PC-9 (cell line): ENCODE measurements at regions not wholly inside any gene's neighbourhood (a gene's known extent, or its start where the extent isn't known, plus 50 kb on each side); places are given as distances from the start of the nearest gene placed in this dataset.

Experiments
- EZH2 ChIP-seq: fragments of 200-600 bp; sonication (generic); IDR thresholded peaks from 2 replicates; pipeline ENCODE4 v1.8.0; 2017; ENCODE audit warnings: antibody characterized with exemption, low read depth
- TF ChIP-seq, protein P1 (sequence below): fragments of 200-600 bp; sonication (generic); conservative IDR thresholded peaks from 2 replicates; pipeline ENCODE4 v1.6.1; 2017; ENCODE audit warnings: mixed run types, antibody characterized with exemption, mild to moderate bottlenecking, moderate library complexity

- TF ChIP-seq, protein P1, sequence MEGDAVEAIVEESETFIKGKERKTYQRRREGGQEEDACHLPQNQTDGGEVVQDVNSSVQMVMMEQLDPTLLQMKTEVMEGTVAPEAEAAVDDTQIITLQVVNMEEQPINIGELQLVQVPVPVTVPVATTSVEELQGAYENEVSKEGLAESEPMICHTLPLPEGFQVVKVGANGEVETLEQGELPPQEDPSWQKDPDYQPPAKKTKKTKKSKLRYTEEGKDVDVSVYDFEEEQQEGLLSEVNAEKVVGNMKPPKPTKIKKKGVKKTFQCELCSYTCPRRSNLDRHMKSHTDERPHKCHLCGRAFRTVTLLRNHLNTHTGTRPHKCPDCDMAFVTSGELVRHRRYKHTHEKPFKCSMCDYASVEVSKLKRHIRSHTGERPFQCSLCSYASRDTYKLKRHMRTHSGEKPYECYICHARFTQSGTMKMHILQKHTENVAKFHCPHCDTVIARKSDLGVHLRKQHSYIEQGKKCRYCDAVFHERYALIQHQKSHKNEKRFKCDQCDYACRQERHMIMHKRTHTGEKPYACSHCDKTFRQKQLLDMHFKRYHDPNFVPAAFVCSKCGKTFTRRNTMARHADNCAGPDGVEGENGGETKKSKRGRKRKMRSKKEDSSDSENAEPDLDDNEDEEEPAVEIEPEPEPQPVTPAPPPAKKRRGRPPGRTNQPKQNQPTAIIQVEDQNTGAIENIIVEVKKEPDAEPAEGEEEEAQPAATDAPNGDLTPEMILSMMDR: no peak
- no peak for TF ChIP-seq EZH2
Measured at GRCh38 chr11:11710556-11710955, 88.8 kb upstream of the GALNT18 start.
